GM08714 (cell line): ENCODE measurements at regions not wholly inside any gene's neighbourhood (a gene's known extent, or its start where the extent isn't known, plus 50 kb on each side); places are given as distances from the start of the nearest gene placed in this dataset.

Source experiments
- H3K4me3 ChIP-seq: fragments of 200-500 bp; sonication (Bioruptor generic); 2 replicates; pipeline ENCODE4 v1.5.1; 2014; ENCODE audit warnings: mild to moderate bottlenecking, low read length, inconsistent platforms
- ZNF274 ChIP-seq: IDR thresholded peaks from 2 replicates; pipeline ENCODE4 v1.6.1; 2012; ENCODE audit warnings: mild to moderate bottlenecking, low read depth, low read length

- no peak overlapping the region for H3K4me3 ChIP-seq
- TF ChIP-seq ZNF274: no peak
Measured at GRCh38 chr14:42141328-42141727, 534.7 kb downstream of the LRFN5 start.

DNA sequence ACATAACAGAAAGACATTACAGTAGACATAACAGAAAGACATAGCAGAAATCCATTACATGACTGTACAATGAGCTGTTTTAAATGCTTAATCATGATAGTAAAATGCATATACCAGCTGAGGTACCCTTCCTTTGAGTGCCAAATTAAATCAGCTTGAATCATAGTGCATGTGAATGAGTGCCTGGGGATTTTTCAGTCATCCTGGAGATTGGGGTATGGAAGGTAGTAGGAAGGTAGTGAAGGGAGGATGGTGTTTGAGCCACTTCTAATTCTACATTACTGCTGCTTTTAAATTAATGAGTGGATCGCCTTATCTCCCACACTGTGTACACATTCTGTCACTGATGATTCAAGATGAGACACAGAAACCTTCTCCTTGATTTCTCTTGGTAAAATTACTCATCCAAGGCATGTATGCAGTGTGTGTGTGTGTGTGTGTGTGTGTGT, 534.2 kb downstream of the LRFN5 start:
- TF ChIP-seq ZNF274: no peak
- no peak overlapping the region for H3K4me3 ChIP-seq

GRCh38 chr14:42140001-42140400, 533.3 kb downstream of the LRFN5 start:
- no peak overlapping the region for H3K4me3 ChIP-seq
- no peak for TF ChIP-seq ZNF274

DNA sequence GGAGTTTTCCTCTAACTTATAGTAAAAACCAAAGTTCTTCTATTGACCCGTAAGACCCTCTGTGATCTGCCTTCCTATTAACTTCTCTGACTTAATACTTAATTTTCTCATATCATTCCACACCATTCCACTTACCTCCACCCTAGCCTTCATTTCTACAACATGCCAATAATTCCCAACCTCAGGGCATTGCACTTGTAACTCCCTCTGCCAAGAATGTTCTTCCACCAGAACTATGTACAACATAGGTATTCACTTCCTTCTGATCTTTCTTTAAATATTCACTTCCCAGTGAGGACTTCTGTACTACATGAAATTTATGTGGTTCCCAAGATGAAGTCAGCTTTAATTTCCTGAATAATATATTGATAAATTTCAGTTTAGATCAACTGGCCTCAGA, 531.7 kb downstream of the LRFN5 start:
- TF ChIP-seq ZNF274: no peak
- no peak overlapping the region for H3K4me3 ChIP-seq

- H3K4me3 ChIP-seq: no peak overlapping the region
- TF ChIP-seq ZNF274: no peak
Measured at GRCh38 chr14:42130815-42131214, 524.1 kb downstream of the LRFN5 start.

- no peak overlapping the region for H3K4me3 ChIP-seq
- TF ChIP-seq ZNF274: no peak
Measured at GRCh38 chr14:42123526-42123925, 516.9 kb downstream of the LRFN5 start.

DNA sequence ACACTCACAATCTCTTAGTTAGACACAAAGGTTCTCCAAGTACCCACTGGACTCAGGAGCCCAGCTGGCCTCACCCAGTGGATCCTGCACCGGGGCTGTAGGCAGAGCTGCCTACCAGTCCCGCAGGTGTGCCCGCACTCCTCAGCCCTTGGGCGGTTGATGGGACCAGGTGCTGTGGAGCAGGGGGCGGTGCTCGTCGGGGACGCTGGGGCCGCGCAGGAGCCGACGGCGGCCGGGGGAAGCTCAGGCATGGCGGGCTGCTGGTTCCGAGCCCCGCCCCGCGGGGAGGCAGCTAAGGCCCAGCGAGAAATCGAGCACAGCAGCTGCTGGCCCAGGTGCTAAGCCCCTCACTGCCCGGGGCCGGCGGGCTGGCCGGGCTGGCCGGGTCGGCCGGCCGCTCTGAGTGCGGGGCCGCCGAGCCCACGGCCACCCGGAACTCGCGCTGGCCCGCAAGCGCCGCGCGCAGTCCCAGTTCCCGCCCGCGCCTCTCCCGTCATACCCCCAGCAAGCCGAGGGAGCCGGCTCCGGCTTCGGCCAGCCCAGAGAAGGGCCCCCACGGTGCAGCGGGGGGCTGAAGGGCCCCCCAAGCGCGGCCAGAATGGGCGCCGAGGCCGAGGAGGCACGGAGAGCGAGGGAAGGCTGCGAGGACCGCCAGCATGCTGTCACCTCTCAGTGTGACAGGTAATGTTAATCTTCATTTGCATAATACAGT, 506.8 kb downstream of the LRFN5 start:
- TF ChIP-seq ZNF274: no peak
- peak overlapping the region; percentile 51; the same call in 1 of the 2 replicates for H3K4me3 ChIP-seq

GRCh38 chr14:42112108-42112507, 505.4 kb downstream of the LRFN5 start:
- no peak overlapping the region for H3K4me3 ChIP-seq
- no peak for TF ChIP-seq ZNF274

- no peak for TF ChIP-seq ZNF274
- H3K4me3 ChIP-seq: no peak overlapping the region
Measured at GRCh38 chr14:42111355-42111754, 504.7 kb downstream of the LRFN5 start.

DNA sequence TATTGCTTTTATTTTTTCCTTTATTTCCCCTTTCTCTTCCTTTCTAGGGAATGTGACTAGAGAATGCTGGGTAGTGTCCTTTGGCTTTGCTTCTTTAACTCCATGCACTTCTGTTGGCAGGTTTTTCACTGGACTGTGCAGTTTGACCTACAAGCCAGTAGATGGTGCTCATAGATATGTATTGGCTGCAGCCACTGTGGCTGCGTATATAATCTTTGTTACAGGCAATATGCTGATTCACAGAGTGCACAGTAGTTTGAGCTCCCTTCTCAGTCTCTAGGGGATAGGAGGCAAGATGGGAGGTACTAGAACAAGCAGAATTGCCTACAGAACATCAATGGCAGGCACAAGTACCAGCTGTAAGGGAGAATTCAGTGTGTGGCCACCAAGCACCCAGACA, 503.5 kb downstream of the LRFN5 start:
- H3K4me3 ChIP-seq: no peak overlapping the region
- TF ChIP-seq ZNF274: no peak

- H3K4me3 ChIP-seq: no peak overlapping the region
- TF ChIP-seq ZNF274: no peak
Measured at GRCh38 chr14:42095155-42095554, 488.5 kb downstream of the LRFN5 start.

GRCh38 chr14:42090122-42090521, 483.4 kb downstream of the LRFN5 start:
- TF ChIP-seq ZNF274: no peak

DNA sequence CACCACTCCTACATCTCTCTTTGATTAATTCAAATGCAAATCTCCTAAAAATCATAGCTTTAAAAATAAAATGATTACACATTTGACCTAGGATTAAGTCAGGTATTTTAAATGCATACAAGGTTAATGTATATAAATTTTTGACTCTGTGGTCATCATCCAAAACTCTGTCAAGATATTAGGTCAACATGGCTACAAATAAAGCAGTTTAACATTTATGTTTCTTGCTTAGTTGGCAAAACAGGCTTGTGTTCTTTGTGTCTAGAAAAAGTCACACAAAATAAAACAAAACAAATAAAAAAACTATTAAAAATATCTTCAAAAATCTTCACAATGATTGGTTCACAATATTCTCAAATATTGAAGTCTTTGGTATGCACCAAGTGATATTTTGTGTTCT, 473.2 kb downstream of the LRFN5 start:
- H3K4me3 ChIP-seq: no peak overlapping the region
- TF ChIP-seq ZNF274: no peak

More at GRCh38 chr14:42090122-42090521, 483.4 kb downstream of the LRFN5 start:
- no peak overlapping the region for H3K4me3 ChIP-seq

DNA sequence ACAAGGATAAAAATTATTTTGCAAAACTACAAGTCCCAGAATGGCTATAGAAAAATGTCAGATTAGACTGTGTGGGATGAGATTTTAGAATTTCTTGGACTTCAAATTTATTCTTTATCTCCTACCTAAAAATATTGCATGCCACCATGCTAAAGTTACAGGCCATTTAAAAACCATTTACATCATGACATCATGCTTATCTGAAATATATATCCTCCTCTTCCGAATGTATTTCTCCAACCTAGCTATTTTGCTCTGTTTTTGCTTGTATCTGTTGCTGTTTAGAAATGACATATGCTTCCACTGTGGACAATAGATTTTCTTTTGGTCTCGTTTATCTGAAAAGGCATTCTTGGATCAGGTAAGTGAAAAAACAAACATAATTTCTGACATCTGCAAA, 471.7 kb downstream of the LRFN5 start:
- TF ChIP-seq ZNF274: no peak
- no peak overlapping the region for H3K4me3 ChIP-seq

DNA sequence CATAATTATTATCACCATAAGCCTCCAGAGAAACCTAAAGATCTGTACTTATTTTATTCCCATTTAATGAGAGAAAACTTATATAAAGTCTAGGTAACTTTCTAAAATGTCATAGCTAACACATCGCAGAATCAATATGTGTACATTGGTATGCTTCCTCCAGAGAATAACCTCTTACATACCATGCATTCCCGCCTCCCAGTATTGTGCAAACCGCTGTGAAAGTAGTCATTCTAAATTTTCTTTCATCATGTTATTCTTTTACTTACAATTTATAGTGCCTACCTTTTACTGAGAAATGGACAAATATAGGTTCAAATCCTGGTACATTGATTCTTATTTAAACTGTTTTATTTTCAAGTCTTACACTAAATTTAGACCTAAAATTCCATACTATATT, 463.4 kb downstream of the LRFN5 start:
- no peak overlapping the region for H3K4me3 ChIP-seq
- TF ChIP-seq ZNF274: no peak

- no peak overlapping the region for H3K4me3 ChIP-seq
- no peak for TF ChIP-seq ZNF274
Measured at GRCh38 chr14:42057111-42057510, 450.4 kb downstream of the LRFN5 start.

- no peak overlapping the region for H3K4me3 ChIP-seq
- no peak for TF ChIP-seq ZNF274
Measured at GRCh38 chr14:42047421-42048055, 440.9 kb downstream of the LRFN5 start.
